ENCODE measurements at regions not wholly inside any gene's neighbourhood (a gene's known extent, or its start where the extent isn't known, plus 50 kb on each side); places are given as distances from the start of the nearest gene placed in this dataset.
A peak's percentile ranks its signal among the peaks of the same experiment; 100 is the strongest.

- no peak for DNase-seq
Observed at GRCh38 chr14:104278214-104278534, 139.8 kb downstream of the KIF26A start.

GRCh38 chr14:104280085-104280901, 141.9 kb downstream of the KIF26A start:
- DNase-seq, result no peak

GRCh38 chr14:104280902-104281767, 142.7 kb downstream of the KIF26A start:
- DNase-seq, result no peak

DNA sequence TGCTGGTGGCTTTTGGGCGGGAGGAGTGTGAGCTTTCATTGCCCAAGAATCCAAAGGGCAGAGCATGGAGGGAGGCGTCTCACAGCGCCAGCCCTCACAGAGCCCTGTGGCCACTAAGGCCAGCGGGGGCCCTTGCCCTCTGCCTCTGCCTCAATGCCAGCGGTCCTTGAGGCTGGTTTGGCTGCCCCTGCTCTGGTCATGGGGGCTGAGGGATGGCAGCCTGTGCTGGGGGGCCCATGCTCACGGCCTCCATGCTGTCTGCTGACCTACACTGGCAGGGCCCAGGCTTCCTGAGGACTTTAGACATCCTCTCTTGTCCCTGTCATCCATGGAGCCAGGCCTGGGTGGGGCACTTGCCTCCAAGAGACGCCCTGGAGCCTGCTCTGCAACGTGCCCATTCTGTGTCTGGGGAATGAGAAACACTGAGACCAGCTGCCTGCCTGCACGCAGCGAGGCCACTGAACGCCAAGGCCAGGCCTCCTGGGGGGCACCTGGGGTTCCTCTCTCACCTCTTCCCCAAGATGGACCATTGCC, 143.4 kb downstream of the KIF26A start:
- no peak for DNase-seq

DNA sequence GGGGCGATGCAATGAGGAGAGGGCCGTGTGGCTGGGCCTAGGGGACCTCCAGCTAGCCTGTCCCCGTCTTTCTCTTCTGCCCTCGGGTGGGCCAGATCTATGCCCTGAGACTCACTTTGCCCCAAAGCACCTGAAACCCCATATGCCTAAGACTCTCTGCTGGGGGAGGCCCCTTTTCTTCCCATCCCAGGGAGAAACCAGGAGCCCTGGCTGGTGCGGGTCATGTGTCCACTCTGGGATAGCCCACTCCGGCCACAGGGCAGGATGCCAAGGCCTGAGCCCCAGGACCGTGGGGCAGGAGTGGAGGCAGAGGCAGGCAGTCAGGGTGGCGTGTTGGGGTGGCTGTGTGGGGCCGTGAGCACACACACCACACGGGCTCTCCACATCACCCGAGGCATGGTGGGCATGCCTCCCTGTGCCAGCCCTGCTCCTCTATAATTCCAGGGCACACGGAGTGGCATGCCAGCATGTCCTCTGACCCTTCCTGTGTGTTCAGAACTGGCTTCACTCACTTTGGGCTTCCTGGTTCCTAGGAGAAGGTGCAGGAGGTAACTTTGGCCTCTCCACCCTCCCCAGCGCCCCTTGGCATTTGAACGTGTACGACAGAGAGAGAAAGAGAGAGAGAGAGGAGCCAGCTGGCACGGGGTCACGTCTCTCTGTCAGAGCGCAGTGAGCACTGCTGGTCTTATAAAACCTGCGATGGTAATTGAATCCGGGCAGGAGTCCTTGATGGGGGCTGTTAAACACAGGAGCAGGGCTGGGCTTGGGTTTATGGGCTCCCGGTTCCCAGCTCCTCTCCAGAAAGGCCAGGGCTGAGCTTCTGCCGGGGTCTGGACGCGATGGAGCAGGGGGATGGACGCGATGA, 144.2 kb downstream of the KIF26A start:
- no peak for DNase-seq

- peak; percentile 25 for DNase-seq
Observed at GRCh38 chr14:104283197-104284106, 145.1 kb downstream of the KIF26A start.

- no peak for DNase-seq
Observed at GRCh38 chr14:104284107-104284592, 145.8 kb downstream of the KIF26A start.

DNA sequence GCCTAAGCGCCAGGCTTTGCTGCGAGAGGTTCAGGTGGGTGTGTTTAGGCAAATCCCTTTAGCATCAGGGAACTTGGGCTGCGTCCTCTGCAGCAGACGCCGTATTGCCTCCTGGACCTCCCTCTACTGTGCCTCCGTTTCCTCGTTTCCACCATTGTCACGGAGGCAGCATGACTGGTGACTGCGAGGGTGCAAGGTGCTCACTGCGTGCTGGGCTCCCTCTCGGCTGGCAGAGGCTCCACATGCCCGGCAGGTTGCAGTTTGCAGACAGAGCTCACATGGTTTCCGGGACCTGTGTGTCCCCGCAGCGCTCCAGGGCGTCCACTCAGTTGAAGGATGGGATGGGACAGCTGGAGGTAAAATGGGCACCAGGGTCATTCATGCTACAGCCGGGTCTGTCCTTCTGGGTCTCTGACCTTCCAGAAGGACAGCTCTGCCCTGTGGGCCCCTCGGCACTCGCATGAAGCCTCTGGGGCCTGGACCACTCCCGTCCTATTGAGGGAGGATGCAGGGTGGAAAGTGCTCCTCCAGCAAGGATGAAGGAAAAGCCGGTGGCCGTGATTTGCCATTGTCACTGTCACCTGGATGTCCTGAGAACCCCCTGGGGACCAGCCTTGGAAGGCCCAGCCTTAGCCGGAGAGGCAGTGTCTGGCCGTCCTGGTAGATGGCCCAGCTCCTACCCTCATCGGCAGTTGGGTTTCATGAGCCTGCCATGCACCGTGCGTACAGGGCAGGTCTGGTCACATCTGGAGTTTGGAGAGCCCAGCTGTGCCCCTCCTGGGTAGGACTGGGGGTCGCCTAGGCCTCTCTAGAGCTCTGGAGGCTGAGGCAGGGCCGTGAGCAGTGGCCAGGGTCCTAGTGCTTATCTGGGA, 146.5 kb downstream of the KIF26A start:
- no peak for DNase-seq

DNA sequence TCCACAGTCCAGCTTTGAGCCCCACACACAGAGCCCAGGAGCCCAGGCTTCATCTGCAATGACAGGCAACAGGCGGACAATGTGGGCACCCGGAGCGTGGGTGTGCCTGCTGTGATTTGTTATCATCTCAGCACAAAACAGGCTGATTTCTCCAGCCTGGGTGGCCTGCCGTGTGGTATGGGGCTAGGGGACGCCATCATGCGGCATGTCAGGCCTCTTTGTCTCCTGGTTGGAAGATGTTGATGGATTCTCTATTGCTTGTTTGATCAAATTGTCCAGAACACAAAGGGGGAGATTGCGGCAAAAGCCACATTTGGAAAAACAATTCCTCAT, 147.1 kb downstream of the KIF26A start:
- DNase-seq, result no peak

- DNase-seq, result no peak
Observed at GRCh38 chr14:104286086-104286485, 147.7 kb downstream of the KIF26A start.

DNA sequence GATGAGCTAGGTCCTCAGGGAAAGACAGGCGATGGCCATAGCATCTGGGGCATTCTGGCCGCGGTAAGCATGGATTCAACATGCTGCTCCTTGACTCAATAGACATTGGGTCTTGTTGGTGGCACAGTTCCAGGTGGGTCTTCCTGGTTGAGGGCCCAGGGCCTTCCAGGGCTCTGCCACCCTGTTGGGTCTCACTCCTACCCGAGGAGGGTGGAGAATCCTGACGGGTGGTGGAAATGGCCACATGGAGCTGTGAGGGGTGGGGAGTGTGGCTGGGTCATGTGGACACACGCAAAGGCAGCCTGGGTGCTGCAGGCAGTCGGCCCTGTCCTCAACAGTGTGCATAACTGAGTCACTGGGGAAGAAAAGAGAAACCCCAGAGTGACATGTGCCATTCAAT, 148.1 kb downstream of the KIF26A start:
- DNase-seq, result no peak

GRCh38 chr14:104287301-104288009, 149.1 kb downstream of the KIF26A start:
- no peak for DNase-seq

- no peak for DNase-seq
Observed at GRCh38 chr14:104288272-104288671, 149.9 kb downstream of the KIF26A start.

DNA sequence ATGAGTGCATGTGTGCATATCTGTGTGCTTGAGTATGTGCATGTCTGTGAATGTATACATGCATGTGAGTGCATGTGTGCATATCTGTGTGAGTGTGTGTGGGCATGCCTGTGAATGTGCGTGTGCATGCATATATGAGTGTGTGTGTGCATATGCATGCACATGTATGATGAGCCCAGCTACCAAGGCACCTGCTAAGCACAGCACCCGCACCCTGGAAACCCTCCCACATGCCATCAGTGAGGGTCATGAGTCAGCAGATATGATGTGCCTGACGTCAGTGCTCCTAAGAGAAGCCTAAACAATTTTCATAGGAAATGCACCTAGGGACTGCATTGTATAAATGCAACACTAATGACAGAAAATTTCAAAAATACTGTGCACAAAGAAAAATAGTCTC, 151.1 kb downstream of the KIF26A start:
- no peak for DNase-seq

DNA sequence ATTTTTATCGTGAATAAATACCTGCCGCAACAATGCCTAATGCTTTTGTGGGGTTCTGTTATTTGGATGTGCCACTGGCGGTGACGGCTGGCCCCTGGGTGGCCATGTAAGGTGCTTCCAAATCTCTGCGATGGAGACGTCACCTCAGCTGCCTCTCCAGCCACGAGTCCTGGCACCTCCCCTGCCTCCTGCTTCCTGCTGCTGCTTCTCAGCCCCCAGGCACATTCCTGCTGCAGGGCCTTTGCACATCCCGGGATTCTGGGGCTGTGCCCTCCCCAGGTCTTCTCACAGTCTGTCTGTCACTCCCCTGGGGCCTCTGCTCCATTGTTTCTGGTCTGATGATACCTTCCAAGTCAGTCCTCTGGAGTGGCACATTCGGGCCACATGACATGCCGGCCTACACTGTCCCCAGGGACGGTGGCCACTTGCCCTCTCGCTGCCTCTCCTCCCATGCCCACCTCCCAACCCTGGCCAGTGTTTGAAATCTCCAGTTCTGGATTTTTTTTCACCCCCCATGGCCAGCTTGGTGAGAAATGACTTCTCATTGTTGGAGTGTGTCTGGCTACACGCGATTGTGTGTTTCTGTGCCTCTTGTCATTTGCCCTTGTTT, 151.8 kb downstream of the KIF26A start:
- DNase-seq, result no peak

DNA sequence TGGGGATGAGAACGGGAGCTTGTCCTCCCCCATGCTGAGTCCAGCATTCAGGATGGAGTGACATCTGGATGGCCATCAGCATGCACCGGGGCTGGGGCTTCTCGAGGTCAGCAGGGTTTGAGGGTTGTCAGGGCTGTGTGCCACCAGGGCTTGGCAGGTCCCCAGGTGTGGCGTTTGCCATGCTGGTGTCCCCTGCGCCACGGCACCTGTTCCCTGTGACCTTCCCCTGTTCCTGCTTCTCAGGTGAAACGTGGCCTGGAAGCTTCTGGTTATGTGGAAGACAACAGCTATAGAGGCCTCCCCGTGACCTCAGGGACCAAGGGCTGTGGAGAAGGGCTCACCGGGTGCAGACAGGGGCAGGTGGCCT, 152.4 kb downstream of the KIF26A start:
- no peak for DNase-seq

- no peak for DNase-seq
Observed at GRCh38 chr14:104291123-104292000, 153.0 kb downstream of the KIF26A start.

DNA sequence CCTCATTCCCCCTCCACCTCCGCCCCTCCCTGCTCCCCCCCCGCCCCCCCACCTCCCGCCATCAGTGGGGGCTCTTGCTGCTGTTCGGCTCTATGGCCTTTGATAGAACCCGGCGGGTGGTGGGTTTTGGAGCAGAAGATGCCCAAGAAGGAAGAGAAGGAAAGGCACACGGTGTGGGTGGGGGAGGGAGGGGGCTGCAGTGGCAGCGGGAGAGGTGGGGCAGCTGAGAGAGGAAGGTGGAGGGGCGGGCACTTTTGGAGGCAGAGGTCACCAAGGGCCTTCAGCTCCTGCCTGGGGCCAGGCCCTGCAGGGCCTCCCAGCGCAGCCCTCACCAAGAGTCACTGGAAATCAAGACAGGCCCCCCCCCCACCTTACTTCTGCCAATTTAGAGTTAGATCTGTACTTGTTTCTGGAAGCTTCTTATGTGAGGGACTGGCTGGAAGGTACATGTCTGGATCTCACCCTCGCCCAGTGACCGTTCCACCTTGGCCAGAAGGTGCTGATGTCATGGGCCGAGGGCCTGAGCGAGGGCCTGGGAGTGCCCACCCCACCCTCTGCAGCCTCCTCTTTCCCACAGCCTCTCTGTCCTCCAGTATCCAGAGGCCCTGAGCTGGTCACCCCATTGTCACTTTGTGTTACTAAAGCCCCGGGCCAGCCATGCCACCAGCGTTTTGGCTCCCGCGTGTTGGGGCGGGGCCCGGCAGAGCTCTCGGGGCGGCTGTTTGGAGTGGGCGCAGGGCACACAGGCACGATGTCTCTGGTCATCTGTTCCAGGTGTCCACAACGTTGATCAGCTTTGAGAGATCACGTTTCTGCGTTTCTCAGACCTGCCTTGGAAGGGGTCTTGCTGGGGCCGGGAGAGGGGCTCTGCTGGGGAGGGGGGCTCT, 153.9 kb downstream of the KIF26A start:
- DNase-seq, result no peak
